ENCODE measurements at regions not wholly inside any gene's neighbourhood (a gene's known extent, or its start where the extent isn't known, plus 50 kb on each side); places are given as distances from the start of the nearest gene placed in this dataset.

DNA sequence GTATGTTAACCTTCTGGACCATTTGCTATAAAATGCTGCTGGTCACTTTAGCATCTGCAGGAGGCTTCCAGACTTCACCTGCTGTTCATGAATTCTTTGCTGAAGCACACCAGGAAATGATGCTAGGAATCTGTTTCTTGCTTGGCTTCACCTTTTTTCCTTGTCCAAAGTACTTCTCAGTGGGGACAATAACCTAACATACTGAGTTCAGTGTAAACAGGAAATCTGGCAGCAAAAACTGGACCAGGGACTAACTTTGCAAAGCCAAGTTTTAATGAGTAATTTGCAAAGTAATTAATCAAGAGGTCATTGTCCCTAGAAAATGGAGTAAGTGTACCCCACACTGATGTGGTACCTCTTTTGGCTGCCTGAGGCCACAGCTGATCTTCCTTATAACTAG lies 128.4 kb downstream of the RXFP2 start:
- TF ChIP-seq, protein P1, sequence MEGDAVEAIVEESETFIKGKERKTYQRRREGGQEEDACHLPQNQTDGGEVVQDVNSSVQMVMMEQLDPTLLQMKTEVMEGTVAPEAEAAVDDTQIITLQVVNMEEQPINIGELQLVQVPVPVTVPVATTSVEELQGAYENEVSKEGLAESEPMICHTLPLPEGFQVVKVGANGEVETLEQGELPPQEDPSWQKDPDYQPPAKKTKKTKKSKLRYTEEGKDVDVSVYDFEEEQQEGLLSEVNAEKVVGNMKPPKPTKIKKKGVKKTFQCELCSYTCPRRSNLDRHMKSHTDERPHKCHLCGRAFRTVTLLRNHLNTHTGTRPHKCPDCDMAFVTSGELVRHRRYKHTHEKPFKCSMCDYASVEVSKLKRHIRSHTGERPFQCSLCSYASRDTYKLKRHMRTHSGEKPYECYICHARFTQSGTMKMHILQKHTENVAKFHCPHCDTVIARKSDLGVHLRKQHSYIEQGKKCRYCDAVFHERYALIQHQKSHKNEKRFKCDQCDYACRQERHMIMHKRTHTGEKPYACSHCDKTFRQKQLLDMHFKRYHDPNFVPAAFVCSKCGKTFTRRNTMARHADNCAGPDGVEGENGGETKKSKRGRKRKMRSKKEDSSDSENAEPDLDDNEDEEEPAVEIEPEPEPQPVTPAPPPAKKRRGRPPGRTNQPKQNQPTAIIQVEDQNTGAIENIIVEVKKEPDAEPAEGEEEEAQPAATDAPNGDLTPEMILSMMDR (IDR thresholded peaks at IDR 0.05): no peak
- TF ChIP-seq ELF1 (IDR thresholded peaks at IDR 0.05) (no peak), FOXM1 (IDR thresholded peaks at IDR 0.05; ENCODE audit: low read depth) (no peak), TEAD4 (IDR thresholded peaks at IDR 0.05; ENCODE audit: borderline replicate concordance, insufficient read depth) (no peak), POLR2AphosphoS5 (IDR thresholded peaks at IDR 0.05; ENCODE audit: low read depth, low read length) (no peak), FOXJ3 (CRISPR knock-in tag; IDR thresholded peaks at IDR 0.05) (no peak)
